HUDEP-2 (cell line): ENCODE measurements at regions not wholly inside any gene's neighbourhood (a gene's known extent, or its start where the extent isn't known, plus 50 kb on each side); places are given as distances from the start of the nearest gene placed in this dataset.

Experiments
- DNase-seq, 76 experiments: peaks; one replicate each; lab custom pipeline; 2025; ENCODE audit not compliant: unreplicated experiment in 76 of 76; lab: John Stamatoyannopoulos, UW

GRCh38 chr2:36069074-36069473 lies 286.5 kb upstream of the CRIM1 start:
- DNase-seq = no peak

DNA sequence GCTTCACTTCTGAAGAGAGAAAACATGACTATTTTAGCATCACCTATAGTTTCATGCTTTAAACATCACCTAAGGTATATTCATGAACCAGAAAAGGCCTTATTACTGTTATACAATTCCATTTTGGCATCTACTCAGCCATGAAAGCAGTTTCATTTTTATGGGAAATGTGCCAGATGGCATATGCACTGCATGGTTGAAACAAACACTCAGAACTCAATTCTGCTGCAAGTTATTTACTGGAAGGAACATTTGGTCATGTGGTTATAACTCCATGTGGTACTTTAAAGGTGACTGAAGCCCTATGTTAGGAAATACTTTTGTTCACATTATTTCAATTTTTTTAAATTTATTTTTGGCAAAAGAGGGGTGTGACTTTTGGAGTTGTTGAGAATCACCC lies 287.5 kb upstream of the CRIM1 start:
- no peak for DNase-seq

DNA sequence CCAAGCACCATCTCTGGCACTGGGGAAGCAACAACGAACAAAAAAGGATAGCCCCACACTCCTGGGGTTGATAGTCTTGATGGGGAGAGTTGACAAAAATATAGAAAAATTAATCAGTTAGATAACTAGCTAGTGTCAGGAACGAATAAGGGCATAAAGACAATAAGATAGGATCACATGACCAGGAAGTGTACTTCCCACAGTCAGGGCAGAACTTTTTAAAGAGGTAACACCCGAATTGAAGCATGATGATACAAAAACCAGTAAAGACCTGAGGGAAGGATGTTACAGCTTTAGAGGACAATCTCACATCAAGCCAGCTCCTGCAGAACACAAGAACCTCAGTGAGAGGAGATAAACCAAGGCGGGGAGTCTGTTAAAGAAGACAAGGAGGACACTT lies 295.4 kb upstream of the CRIM1 start:
- peak in 26 of 76 experiments; percentile 4 to 58 (median 29) for DNase-seq

GRCh38 chr2:36059691-36060090 lies 295.9 kb upstream of the CRIM1 start:
- peak in 37 of 76 experiments; percentile 2 to 83 (median 48) for DNase-seq

- no peak for DNase-seq
Measured at GRCh38 chr2:36058953-36059352, 296.6 kb upstream of the CRIM1 start.

DNA sequence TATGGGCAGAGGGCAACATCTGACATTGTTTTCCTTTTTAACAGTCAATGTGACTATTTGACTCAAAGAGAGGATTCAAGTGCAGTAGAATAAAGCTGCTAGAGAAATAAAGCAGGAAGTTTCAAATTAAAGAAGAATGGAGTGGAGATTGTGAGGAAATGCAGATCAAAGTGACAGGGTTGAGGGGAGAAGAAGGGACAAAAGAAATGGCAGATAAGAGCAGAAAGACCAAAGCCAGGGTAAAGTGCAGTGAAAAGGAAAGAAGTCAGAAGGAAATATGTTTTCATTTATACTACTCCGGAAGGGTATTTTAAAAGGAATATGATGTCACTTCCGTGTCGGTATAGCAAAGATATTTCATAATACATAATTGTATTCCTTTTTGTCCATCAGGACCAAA lies 297.5 kb upstream of the CRIM1 start:
- no peak for DNase-seq

DNA sequence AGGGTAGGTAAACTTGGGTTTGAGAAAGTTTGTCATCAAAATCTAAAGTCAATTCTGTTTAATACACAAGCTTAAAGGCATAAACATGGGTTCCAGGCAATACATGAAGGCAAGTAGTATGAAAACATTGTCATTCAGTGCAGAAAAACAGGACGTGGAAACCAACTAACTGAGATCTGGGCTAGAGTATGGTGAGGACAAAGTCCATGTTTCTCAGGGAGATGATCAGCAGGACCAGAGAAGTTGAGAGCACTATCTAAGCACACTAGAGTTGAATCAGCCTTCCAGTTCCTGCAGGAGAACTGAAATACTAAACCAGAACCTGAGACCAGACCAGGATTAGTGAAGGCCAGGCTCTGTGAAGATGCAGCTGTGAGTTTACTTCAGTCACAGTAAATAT lies 302.8 kb upstream of the CRIM1 start:
- DNase-seq = no peak

DNA sequence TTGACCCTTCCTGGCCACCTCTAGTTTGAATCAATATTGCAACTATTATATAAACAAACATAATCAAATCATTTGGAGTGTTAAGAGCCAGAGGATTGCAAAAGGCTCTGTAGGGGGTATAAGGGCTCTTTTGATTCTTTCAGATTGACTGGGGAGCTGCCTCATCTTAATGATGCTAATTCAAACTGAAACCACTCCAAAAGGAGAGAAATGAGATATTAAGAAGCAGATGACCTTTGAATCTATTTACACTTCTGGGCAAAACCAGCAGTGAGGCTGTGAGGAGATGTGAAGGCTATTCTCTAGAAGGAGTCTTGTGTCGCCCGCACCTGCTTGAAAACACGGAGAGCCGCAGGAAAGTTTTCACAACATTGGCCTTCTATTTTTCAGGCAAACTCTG lies 311.2 kb upstream of the CRIM1 start:
- no peak for DNase-seq

DNA sequence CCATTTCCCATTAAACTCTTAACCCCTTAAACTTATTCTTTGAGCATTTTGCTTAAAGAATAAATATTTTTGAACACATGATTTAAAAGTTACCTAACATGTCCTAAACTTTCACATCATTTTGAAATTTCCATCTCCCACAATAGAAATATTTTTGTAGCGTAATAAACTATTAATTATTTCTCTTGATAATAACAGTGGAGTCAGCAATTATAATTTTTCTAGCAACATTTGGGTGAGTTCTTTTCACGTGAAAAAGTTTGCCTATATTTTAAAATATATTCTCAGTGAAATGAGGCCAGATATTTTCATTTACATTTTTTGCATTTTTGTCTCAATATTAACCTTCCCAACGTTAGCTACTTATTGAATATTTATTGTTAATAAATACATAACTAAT lies 320.4 kb upstream of the CRIM1 start:
- no peak for DNase-seq

- no peak for DNase-seq
Measured at GRCh38 chr2:36032046-36032445, 323.5 kb upstream of the CRIM1 start.

DNA sequence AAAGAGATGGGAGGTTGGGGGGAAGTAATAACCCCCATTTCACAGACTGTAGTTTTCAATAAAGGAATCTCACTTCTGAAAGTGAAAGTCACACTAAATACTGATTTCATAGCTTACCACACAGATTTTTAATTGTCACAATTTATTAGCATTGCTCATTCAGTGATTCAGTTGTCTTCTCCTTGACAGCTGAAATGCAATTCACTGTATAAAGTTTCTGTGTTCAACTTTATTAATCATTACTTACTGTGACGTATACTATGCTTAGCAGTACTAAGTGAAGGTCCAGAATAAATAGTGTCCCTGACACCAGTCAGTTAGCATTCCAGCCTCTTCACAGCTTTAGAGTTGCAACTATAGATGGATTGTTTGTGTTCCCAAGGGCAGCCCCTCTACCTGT lies 324.1 kb upstream of the CRIM1 start:
- DNase-seq = no peak

DNA sequence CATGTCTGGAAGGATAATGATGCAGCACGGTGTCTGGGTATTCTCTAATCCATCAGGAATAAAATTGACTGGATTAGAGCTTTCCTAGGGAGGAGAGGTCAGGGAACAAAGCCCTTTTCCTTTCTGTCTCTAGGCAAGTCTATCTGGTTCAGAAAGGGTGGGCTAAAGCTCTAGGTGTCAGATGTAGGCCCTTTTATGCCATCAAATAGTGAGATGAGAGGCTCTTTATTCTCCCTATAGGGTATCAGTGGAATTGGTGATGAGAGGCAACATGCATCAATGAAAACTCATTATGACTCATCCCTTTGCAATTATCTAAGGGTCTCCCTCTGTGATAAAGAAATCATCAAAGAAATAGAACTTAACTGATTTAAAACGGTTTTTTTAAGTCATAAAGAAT lies 328.0 kb upstream of the CRIM1 start:
- DNase-seq = no peak

- DNase-seq = no peak
Measured at GRCh38 chr2:36013064-36013463, 342.5 kb upstream of the CRIM1 start.

GRCh38 chr2:36006444-36006843 lies 349.1 kb upstream of the CRIM1 start:
- DNase-seq = no peak

DNA sequence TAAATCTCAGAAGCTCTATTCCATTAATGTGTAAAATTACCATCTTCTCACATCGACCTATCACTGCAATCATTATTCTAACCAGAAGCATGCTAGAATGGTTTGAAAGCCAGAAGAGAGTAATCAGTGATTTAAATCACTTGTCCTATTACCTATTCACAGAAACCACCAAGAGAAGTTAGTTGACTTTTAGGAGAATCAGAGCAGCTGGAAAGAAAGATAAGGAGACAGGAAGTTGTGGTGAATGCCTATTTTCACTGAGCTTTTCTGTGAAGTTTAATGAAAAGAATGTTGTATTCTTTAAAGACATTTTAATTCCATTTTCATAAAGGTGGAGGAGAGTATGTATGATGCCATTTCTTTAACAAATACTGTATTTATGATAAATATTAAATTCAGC lies 352.6 kb upstream of the CRIM1 start:
- DNase-seq = peak in 1 of 76 experiments; percentile 1

DNA sequence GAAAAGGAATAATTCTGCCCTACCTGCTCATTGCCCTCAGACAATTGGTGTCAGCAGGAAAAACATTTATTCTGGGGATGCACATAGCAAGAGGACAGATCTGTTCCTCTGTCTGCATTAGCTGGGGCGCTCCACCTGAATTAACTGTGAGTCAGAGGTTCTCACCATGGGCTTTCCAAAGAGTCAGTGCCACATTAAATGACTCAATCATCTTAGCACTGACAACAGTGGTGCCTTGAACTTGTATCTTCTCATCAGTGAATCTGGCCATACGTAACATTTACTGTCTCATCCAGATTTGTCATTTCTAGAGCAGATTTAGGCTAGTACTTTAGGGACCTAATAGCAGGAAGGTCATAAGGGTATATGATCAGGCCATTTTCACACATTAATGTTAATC lies 358.1 kb upstream of the CRIM1 start:
- no peak for DNase-seq

DNA sequence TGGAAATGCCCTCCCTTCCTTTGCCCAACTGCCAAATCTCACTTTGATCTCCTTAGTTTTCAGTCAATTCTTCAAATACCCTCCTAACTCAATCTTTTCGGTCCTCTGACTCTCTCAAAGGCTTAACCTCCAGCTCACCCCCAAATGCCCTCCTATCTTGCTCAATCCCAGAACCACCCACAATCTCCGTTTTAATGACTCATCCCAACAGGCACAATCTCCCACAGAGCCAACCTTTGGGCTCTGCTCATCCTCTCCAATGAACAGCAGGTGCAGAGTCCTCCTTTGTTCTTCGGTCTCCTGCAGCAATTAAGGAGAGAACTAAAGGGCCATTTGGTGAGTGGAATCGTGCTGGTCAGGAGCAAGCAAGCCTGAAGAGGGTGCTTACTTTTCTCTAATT lies 366.1 kb upstream of the CRIM1 start:
- no peak for DNase-seq

DNA sequence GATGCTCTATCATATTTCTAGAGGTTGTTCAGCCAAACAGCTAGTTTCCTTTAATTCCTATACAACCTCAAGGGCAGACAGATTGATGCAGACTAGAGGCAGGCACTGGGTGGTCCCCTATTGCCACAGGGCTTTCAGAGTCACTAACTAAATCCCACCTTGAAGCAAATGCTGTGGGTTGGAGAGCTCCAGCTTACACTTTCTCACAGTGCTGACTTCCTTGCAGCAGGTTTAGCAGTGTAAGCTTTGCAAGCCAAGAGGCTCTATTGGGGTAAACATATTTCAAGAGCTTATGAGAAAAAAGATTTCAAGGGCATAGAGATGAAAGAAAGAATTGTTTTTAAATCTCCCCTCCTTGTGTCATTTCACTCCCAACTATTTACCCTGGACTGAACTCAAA lies 366.5 kb upstream of the CRIM1 start:
- DNase-seq = no peak

DNA sequence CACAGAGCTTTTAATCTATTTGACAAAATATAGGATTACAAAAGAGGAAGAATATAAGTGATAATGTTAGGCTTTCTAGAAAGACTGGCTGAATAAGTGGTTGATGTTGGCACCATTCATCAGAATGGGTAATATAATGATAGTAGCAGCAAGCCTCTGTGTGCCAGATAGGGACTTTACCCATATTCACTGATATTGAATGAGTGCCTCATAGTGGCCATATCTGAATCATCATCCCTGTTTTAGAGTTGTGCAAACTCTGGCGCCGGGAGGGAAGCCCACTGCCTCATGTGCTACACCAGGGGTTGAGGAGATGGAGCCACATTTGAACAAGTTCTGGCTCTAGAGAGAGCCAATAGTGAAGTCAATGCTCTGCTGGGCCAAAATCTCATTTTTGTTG lies 368.7 kb upstream of the CRIM1 start:
- no peak for DNase-seq

DNA sequence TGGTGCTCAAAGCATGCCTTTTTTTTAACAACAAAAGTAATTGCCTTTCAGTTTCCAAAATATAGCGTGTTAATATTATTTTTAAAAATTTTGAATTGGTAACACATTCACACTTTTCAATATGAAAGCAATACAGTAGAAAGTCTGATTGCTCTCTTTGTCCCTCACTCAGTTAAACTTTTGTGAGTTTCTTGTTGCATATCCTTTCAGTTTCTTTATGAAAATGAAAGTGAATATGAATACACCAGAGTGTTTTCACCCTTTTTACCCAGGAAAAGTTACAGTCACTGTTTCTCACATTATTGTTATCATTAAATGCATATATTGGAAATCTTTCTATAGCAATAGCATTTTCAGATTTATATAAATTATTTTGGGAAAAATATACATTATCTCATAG lies 377.4 kb upstream of the CRIM1 start:
- no peak for DNase-seq

- no peak for DNase-seq
Measured at GRCh38 chr2:35976611-35977010, 379.0 kb upstream of the CRIM1 start.

DNA sequence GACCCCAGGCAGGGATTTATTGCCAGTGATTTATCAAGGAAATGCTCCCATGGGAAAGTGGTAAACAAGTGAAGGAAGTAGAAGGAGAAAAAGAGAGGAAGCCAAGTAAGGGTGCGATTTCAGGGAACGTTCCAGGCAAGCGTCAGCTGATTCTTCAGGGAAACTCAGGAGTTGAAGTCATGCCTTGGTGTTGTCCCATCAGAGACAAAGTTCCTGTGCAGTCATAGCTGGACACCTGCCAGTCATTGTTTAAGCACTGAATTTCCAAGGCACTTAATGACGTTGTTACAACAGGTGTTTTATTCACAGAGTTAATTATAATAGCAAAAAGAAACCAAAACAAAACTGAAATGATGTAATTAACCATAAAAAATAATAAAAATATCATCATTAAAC lies 381.8 kb upstream of the CRIM1 start:
- no peak for DNase-seq

DNA sequence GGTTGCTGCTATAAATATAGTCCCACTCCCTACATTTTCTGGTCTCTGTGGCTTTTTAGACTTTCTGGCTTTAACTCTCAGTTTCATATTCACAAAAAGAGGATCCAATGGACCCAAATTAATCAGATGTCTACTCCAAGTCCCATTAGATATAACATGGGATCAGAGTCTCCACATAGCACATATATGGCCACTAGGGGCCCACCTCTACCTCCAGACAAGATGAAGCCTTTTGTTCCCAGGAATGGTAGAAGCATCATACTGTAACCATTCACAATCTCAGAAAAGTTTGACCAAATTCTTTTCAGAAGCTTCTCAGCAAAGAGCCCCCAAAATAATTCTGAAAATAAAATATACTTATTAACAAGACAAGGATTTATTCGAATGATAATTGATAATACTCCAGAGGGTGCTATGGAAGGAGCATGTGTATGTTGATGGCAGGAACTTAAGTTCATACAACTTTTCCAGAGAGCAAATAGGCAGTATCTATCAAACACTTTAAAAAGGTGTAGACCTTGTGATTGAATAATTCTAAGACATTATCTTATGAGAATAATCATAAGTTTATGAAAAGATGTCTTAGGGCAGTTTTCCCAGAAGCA lies 382.3 kb upstream of the CRIM1 start:
- peak in 10 of 76 experiments; percentile 1 to 24 (median 4) for DNase-seq
